Large intestine (tissue), 3 donors: ENCODE measurements at regions not wholly inside any gene's neighbourhood (a gene's known extent, or its start where the extent isn't known, plus 50 kb on each side); places are given as distances from the start of the nearest gene placed in this dataset.

ENCODE experiments used
- DNase-seq, 2 donors: peaks; one replicate each; pipeline versions ENCODE4 v3.0.0 to v3.0.0-alpha.2; 2013
- H3K27ac ChIP-seq: one replicate; pipeline ENCODE4 v1.5.1; 2013; ENCODE audit warnings: low read length
- H3K27me3 ChIP-seq: 2 replicates; pipeline ENCODE4 v1.6.1; 2013; ENCODE audit warnings: low read length; ENCODE audit not compliant: control insufficient read depth, insufficient read depth
- H3K36me3 ChIP-seq: 2 replicates; pipeline ENCODE4 v1.6.1; 2013; ENCODE audit warnings: low read length; ENCODE audit not compliant: control insufficient read depth, insufficient read depth
- H3K4me1 ChIP-seq: one replicate; pipeline ENCODE4 v1.6.1; 2013; ENCODE audit warnings: low read length; ENCODE audit not compliant: control insufficient read depth, insufficient read depth
- H3K4me3 ChIP-seq: one replicate; pipeline ENCODE4 v1.5.1; 2013; ENCODE audit warnings: low read length
- H3K9me3 ChIP-seq: one replicate; pipeline ENCODE4 v1.6.1; 2013; ENCODE audit warnings: mild to moderate bottlenecking, low read depth, low read length, moderate library complexity; ENCODE audit not compliant: control insufficient read depth
- WGBS: methylation state at CpG from one replicate; pipeline ENCODE4 v1.1.5; 2013; ENCODE audit warnings: low lambda C conversion rate; ENCODE audit not compliant: insufficient coverage; 5-methylcytosine and 5-hydroxymethylcytosine counted together

GRCh38 chr18:8980496-8980895 is 122.0 kb upstream of the NDUFV2 start:
- Histone ChIP-seq H3K9me3 (no peaks in the 10 kb centered on the region), H3K27ac (no peak overlapping the region), H3K36me3 (no peaks in the 10 kb centered on the region), H3K4me3 (no peak overlapping the region), H3K4me1 (peaks cover 2% of the 10 kb centered on the region), H3K27me3 (no peaks in the 10 kb centered on the region)
- DNase-seq, result no peak
- WGBS, result no CpG with 5 or more reads among the region's 6 CpGs

- Histone ChIP-seq H3K27me3 (no peaks in the 10 kb centered on the region), H3K9me3 (no peaks in the 10 kb centered on the region), H3K4me1 (peaks cover 2% of the 10 kb centered on the region), H3K27ac (no peak overlapping the region), H3K4me3 (no peak overlapping the region), H3K36me3 (no peaks in the 10 kb centered on the region)
- no peak for DNase-seq
- WGBS, result 100% methylated on average over 1 of the region's 6 CpGs
These were observed 121.6 kb upstream of the NDUFV2 start for GRCh38 chr18:8980918-8981317.

- peak; percentile 35 to 49 for DNase-seq
- WGBS, result no CpG with 5 or more reads among the region's 13 CpGs
- no peak overlapping the region for H3K4me3 ChIP-seq
- no peaks in the 10 kb centered on the region for H3K9me3 ChIP-seq
- peaks cover 2% of the 10 kb centered on the region for H3K4me1 ChIP-seq
- H3K27me3 ChIP-seq, result no peaks in the 10 kb centered on the region
- no peak overlapping the region for H3K27ac ChIP-seq
- no peaks in the 10 kb centered on the region for H3K36me3 ChIP-seq
These were observed 119.9 kb upstream of the NDUFV2 start for GRCh38 chr18:8982416-8983183.

- H3K9me3 ChIP-seq, result no peaks in the 10 kb centered on the region
- H3K4me1 ChIP-seq, result peaks cover 2% of the 10 kb centered on the region
- no peak for DNase-seq
- H3K27ac ChIP-seq, result no peak overlapping the region
- no peak overlapping the region for H3K4me3 ChIP-seq
- H3K27me3 ChIP-seq, result no peaks in the 10 kb centered on the region
- no peaks in the 10 kb centered on the region for H3K36me3 ChIP-seq
- no CpG with 5 or more reads among the region's 1 CpG for WGBS
These were observed 119.3 kb upstream of the NDUFV2 start for GRCh38 chr18:8983195-8983594.

GRCh38 chr18:8984131-8984721 is 118.3 kb upstream of the NDUFV2 start:
- no peak overlapping the region for H3K27ac ChIP-seq
- WGBS, result 100% methylated on average over 1 of the region's 4 CpGs
- H3K36me3 ChIP-seq, result no peaks in the 10 kb centered on the region
- no peak overlapping the region for H3K4me3 ChIP-seq
- no peak for DNase-seq
- H3K27me3 ChIP-seq, result no peaks in the 10 kb centered on the region
- no peaks in the 10 kb centered on the region for H3K9me3 ChIP-seq
- H3K4me1 ChIP-seq, result peaks cover 2% of the 10 kb centered on the region

- Histone ChIP-seq H3K4me1 (no peaks in the 10 kb centered on the region), H3K9me3 (no peaks in the 10 kb centered on the region), H3K27ac (no peak overlapping the region), H3K4me3 (no peak overlapping the region), H3K27me3 (no peaks in the 10 kb centered on the region), H3K36me3 (no peaks in the 10 kb centered on the region)
- no CpG with 5 or more reads among the region's 6 CpGs for WGBS
- DNase-seq, result no peak
These were observed 115.3 kb upstream of the NDUFV2 start for GRCh38 chr18:8987241-8987640.

- Histone ChIP-seq H3K36me3 (no peaks in the 10 kb centered on the region), H3K4me1 (no peaks in the 10 kb centered on the region), H3K9me3 (no peaks in the 10 kb centered on the region), H3K27ac (no peak overlapping the region), H3K4me3 (no peak overlapping the region), H3K27me3 (no peaks in the 10 kb centered on the region)
- WGBS, result no CpG with 5 or more reads among the region's 10 CpGs
- DNase-seq, result peak; percentile 23 to 38
These were observed 114.1 kb upstream of the NDUFV2 start for GRCh38 chr18:8988260-8988871.

- Histone ChIP-seq H3K36me3 (no peaks in the 10 kb centered on the region), H3K27ac (no peak overlapping the region), H3K4me1 (no peaks in the 10 kb centered on the region), H3K4me3 (no peak overlapping the region), H3K27me3 (no peaks in the 10 kb centered on the region), H3K9me3 (no peaks in the 10 kb centered on the region)
- WGBS, result no CpG with 5 or more reads among the region's 5 CpGs
- no peak for DNase-seq
These were observed 113.5 kb upstream of the NDUFV2 start for GRCh38 chr18:8989017-8989416.

- 83% methylated on average over 4 of the region's 10 CpGs for WGBS
- Histone ChIP-seq H3K4me3 (no peak overlapping the region), H3K36me3 (no peaks in the 10 kb centered on the region), H3K27me3 (no peaks in the 10 kb centered on the region), H3K4me1 (no peaks in the 10 kb centered on the region), H3K9me3 (no peaks in the 10 kb centered on the region), H3K27ac (no peak overlapping the region)
- no peak for DNase-seq
These were observed 112.6 kb upstream of the NDUFV2 start for GRCh38 chr18:8989855-8990254.

- Histone ChIP-seq H3K27me3 (no peaks in the 10 kb centered on the region), H3K27ac (no peak overlapping the region), H3K9me3 (no peaks in the 10 kb centered on the region), H3K4me3 (no peak overlapping the region), H3K4me1 (no peaks in the 10 kb centered on the region), H3K36me3 (no peaks in the 10 kb centered on the region)
- 90% methylated on average over 1 of the region's 27 CpGs for WGBS
- no peak for DNase-seq
These were observed 112.0 kb upstream of the NDUFV2 start for GRCh38 chr18:8990276-8991031.
